PC-3 (cell line): ENCODE measurements at regions not wholly inside any gene's neighbourhood (a gene's known extent, or its start where the extent isn't known, plus 50 kb on each side); places are given as distances from the start of the nearest gene placed in this dataset.

Experiments
- ATAC-seq: fragments of 200-7000 bp; cut with Tn5 transposase; 2 replicates; pipeline ENCODE4 v1.9.1; 2020; ENCODE audit warnings: mild to moderate bottlenecking, moderate library complexity
- BruUV-seq: library from RNA; stranded (reverse); fragments of 400-500 nt; replicated peaks from 2 replicates; lab custom pipeline; 2021; lab: Mats Ljungman, UMichigan
- CTCF ChIA-PET: fragments of 300-600 bp; sonication (Branson Sonifier 250); formaldehyde crosslinking; loops from one replicate; lab custom pipeline; 2022; ENCODE audit warnings: antibody characterized with exemption; lab: Charles Lee
- POLR2A ChIA-PET: fragments of 300-600 bp; sonication (Branson Sonifier 250); formaldehyde crosslinking; loops from one replicate; lab custom pipeline; 2022; ENCODE audit warnings: antibody characterized with exemption; ENCODE audit not compliant: unreplicated experiment; lab: Charles Lee
- DNase-seq: peaks from one replicate; pipeline ENCODE4 v3.0.0-alpha.2; 2015
- H2AFZ ChIP-seq: fragments of 300-600 bp; sonication (generic); 2 replicates; pipeline ENCODE4 v1.6.0; 2016; ENCODE audit warnings: antibody characterized with exemption, low read length
- H3F3A ChIP-seq: fragments of 300-600 bp; sonication (generic); one replicate; pipeline ENCODE4 v1.6.0; 2017; ENCODE audit warnings: antibody characterized with exemption, low read length, control low read depth, mild to moderate bottlenecking; ENCODE audit not compliant: unreplicated experiment
- H3K27ac ChIP-seq: fragments of 300-600 bp; sonication (generic); 2 replicates; pipeline ENCODE4 v1.5.1; 2016; ENCODE audit warnings: mild to moderate bottlenecking, low read length
- H3K27me3 ChIP-seq: fragments of 300-600 bp; sonication (generic); 2 replicates; pipeline ENCODE4 v1.6.1; 2016; ENCODE audit warnings: low read length, mixed read lengths
- H3K36me3 ChIP-seq: fragments of 300-600 bp; sonication (generic); 2 replicates; pipeline ENCODE4 v1.6.1; 2016; ENCODE audit warnings: low read depth, mixed run types, low read length, mixed read lengths
- H3K4me1 ChIP-seq: fragments of 300-600 bp; sonication (generic); 2 replicates; pipeline ENCODE4 v1.5.1; 2016; ENCODE audit warnings: low read length; ENCODE audit not compliant: insufficient read depth
- H3K4me2 ChIP-seq: fragments of 300-600 bp; sonication (generic); 2 replicates; pipeline ENCODE4 v1.6.0; 2016; ENCODE audit warnings: low read length
- H3K4me3 ChIP-seq: fragments of 300-600 bp; sonication (generic); 2 replicates; pipeline ENCODE4 v1.5.1; 2016; ENCODE audit warnings: mild to moderate bottlenecking, low read length, mixed read lengths
- H3K79me2 ChIP-seq: fragments of 300-600 bp; sonication (generic); 2 replicates; pipeline ENCODE4 v1.6.1; 2017; ENCODE audit warnings: low read length, mixed read lengths
- H3K9ac ChIP-seq: fragments of 300-600 bp; sonication (generic); 2 replicates; pipeline ENCODE4 v1.6.0; 2016; ENCODE audit warnings: mild to moderate bottlenecking, low read length
- H3K9me2 ChIP-seq: fragments of 300-600 bp; sonication (generic); replicated peaks from 2 replicates; pipeline ENCODE4 v1.6.1; 2016; ENCODE audit warnings: mixed run types, low read length, mixed read lengths
- H3K9me3 ChIP-seq: fragments of 300-600 bp; sonication (generic); 2 replicates; pipeline ENCODE4 v1.6.1; 2016; ENCODE audit warnings: low read length, mixed read lengths
- H4K20me1 ChIP-seq: fragments of 300-600 bp; sonication (generic); 2 replicates; pipeline ENCODE4 v1.6.1; 2016; ENCODE audit warnings: low read length, mixed read lengths
- EZH2 ChIP-seq: fragments of 300-600 bp; sonication (generic); IDR thresholded peaks from one replicate; pipeline ENCODE4 v1.6.1; 2017; ENCODE audit warnings: antibody characterized with exemption, mild to moderate bottlenecking, low read length; ENCODE audit not compliant: unreplicated experiment
- EZH2phosphoT487 ChIP-seq: fragments of 300-600 bp; sonication (generic); IDR thresholded peaks from 2 replicates; pipeline ENCODE4 v1.6.1; 2018; ENCODE audit warnings: mild to moderate bottlenecking, antibody characterized with exemption, low read length, borderline replicate concordance
- intact Hi-C: fragments of 100-400 bp; cut with micrococcal nuclease; formaldehyde crosslinking; loops from 2 replicates; pipeline ENCODE4 v1.9.0; 2023
- TF ChIP-seq, protein P1 (sequence below): fragments of 300-600 bp; sonication (generic); conservative IDR thresholded peaks from 2 replicates; pipeline ENCODE4 v1.5.1; 2017; ENCODE audit warnings: antibody characterized with exemption, low read depth, mild to moderate bottlenecking, low read length

DNA sequence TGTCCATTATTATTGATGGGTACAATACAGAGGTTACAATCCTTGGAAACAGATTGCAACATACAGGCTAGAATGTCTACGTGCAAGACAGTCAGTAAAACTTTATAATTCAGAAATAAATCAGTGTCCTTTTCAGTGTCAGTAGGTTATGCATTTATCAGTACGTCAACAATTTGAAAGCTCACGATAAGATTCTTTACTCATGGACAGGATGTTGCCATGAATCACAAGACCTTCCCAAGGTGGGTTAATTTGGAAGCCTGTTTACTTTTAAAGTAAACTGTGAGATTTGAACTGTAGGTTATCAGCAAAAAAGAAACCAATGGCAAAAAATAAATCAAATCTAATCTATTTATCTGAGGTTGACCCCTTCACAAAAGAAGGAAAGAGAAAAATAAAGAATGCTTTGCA lies 243.9 kb upstream of the AGTR1 start:
- CTCF ChIA-PET: no interaction called here
- no peak overlapping the region for H3K27ac ChIP-seq
- ATAC-seq (no peak), DNase-seq (no peak)
- no peaks in the 10 kb centered on the region for H3K27me3 ChIP-seq
- no peaks in the 10 kb centered on the region for H3K36me3 ChIP-seq
- H3F3A ChIP-seq: no peaks in the 10 kb centered on the region
- no peak overlapping the region for H3K4me3 ChIP-seq
- H2AFZ ChIP-seq: no peak overlapping the region
- H3K9me2 ChIP-seq: no peaks in the 10 kb centered on the region
- H3K4me1 ChIP-seq: no peaks in the 10 kb centered on the region
- POLR2A ChIA-PET: no interaction called here
- H3K4me2 ChIP-seq: no peak overlapping the region
- H4K20me1 ChIP-seq: no peaks in the 10 kb centered on the region
- no TSS peak for BruUV-seq
- no peak for TF ChIP-seq EZH2phosphoT487
- TF ChIP-seq, protein P1, sequence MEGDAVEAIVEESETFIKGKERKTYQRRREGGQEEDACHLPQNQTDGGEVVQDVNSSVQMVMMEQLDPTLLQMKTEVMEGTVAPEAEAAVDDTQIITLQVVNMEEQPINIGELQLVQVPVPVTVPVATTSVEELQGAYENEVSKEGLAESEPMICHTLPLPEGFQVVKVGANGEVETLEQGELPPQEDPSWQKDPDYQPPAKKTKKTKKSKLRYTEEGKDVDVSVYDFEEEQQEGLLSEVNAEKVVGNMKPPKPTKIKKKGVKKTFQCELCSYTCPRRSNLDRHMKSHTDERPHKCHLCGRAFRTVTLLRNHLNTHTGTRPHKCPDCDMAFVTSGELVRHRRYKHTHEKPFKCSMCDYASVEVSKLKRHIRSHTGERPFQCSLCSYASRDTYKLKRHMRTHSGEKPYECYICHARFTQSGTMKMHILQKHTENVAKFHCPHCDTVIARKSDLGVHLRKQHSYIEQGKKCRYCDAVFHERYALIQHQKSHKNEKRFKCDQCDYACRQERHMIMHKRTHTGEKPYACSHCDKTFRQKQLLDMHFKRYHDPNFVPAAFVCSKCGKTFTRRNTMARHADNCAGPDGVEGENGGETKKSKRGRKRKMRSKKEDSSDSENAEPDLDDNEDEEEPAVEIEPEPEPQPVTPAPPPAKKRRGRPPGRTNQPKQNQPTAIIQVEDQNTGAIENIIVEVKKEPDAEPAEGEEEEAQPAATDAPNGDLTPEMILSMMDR: no peak
- no peak for TF ChIP-seq EZH2
- H3K9ac ChIP-seq: no peak overlapping the region
- intact Hi-C loops: no loop called here
- H3K79me2 ChIP-seq: no peaks in the 10 kb centered on the region
- no peaks in the 10 kb centered on the region for H3K9me3 ChIP-seq

DNA sequence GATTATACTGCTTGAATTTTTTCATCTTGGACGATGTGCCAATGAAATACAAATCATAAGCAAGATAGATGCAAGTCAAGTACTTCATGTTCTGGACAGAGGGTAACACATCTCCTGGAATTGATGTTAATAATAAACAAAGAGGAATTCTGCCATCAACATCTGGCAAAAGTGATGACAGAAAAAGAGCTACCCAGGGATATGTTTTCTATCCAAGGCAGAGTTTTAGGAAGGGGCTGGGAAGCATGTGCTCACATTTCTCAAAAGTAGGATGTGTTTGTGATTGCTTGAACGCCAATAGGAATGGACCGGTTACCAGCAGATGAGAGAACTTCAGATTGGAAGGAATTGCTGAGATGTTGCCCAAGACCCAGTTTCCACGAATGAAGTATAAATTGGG lies 242.6 kb upstream of the AGTR1 start:
- no peaks in the 10 kb centered on the region for H3K36me3 ChIP-seq
- no peaks in the 10 kb centered on the region for H3K79me2 ChIP-seq
- H3K9me2 ChIP-seq: no peaks in the 10 kb centered on the region
- intact Hi-C loops: no loop called here
- H3K27ac ChIP-seq: no peak overlapping the region
- no peak overlapping the region for H3K9ac ChIP-seq
- ATAC-seq (no peak), DNase-seq (no peak)
- POLR2A ChIA-PET: no interaction called here
- H3K4me2 ChIP-seq: no peak overlapping the region
- H4K20me1 ChIP-seq: no peaks in the 10 kb centered on the region
- no TSS peak for BruUV-seq
- H3K9me3 ChIP-seq: no peaks in the 10 kb centered on the region
- no peak overlapping the region for H3K4me3 ChIP-seq
- H3K4me1 ChIP-seq: no peaks in the 10 kb centered on the region
- H3F3A ChIP-seq: no peaks in the 10 kb centered on the region
- no peak for TF ChIP-seq EZH2
- no peak for TF ChIP-seq EZH2phosphoT487
- TF ChIP-seq, protein P1: no peak
- CTCF ChIA-PET: no interaction called here
- H2AFZ ChIP-seq: no peak overlapping the region
- H3K27me3 ChIP-seq: no peaks in the 10 kb centered on the region

DNA sequence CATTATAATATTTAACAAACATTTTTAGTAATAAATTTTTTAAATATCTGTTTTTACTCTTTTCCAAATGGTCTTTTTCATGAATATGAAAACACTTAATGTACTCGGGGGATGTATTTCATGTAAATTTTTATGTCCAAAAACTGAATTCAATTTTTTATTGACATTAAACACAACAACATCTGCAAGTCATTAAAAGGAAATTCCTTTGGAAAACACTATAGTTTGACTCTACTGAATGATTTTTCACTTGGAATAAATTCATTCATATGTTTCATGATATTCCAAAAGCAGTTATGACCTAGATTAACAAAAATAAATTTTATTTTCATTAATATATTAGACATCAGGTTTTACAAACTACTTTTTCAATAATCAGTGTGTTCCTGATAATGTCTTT lies 239.8 kb upstream of the AGTR1 start:
- no peak for ATAC-seq
- TF ChIP-seq EZH2: no peak
- TF ChIP-seq, protein P1: no peak
- no peak for TF ChIP-seq EZH2phosphoT487
- CTCF ChIA-PET: no interaction called here
- Histone ChIP-seq H3K9me3 (no peaks in the 10 kb centered on the region), H4K20me1 (no peaks in the 10 kb centered on the region), H3K27ac (no peak overlapping the region), H3K79me2 (no peaks in the 10 kb centered on the region), H3K36me3 (no peaks in the 10 kb centered on the region), H3K4me3 (no peak overlapping the region), H3K9me2 (no peaks in the 10 kb centered on the region), H3K4me2 (no peak overlapping the region), H2AFZ (no peak overlapping the region), H3K27me3 (no peaks in the 10 kb centered on the region), H3K4me1 (no peaks in the 10 kb centered on the region), H3F3A (no peaks in the 10 kb centered on the region), H3K9ac (no peak overlapping the region)
- intact Hi-C loops: no loop called here
- no peak for DNase-seq
- POLR2A ChIA-PET: no interaction called here
- BruUV-seq: no TSS peak
